Right lobe of liver (tissue), 4 donors: ENCODE measurements at regions not wholly inside any gene's neighbourhood (a gene's known extent, or its start where the extent isn't known, plus 50 kb on each side); places are given as distances from the start of the nearest gene placed in this dataset.

Experiments
- CTCF ChIP-seq, 4 donors: fragments of 200-600 bp in 3 of 4; fragments of 450-650 bp in 1 of 4; IDR thresholded peaks; one replicate each; pipeline versions ENCODE4 v1.5.1 to v1.8.0; 2016 to 2022; ENCODE audit warnings: antibody characterized with exemption in 4 of 4, mild to moderate bottlenecking in 2 of 4
- POLR2A ChIP-seq: fragments of 450-650 bp; IDR thresholded peaks from one replicate; pipeline ENCODE4 v1.6.1; 2017; ENCODE audit warnings: antibody characterized with exemption, mild to moderate bottlenecking
- donor health status: DM: no; HTN: no; CAD: no.
- donor health status: DM: no; HTN: no; CAD: no.
- donor health status: DM: no; HTN: yes; CAD: no.

DNA sequence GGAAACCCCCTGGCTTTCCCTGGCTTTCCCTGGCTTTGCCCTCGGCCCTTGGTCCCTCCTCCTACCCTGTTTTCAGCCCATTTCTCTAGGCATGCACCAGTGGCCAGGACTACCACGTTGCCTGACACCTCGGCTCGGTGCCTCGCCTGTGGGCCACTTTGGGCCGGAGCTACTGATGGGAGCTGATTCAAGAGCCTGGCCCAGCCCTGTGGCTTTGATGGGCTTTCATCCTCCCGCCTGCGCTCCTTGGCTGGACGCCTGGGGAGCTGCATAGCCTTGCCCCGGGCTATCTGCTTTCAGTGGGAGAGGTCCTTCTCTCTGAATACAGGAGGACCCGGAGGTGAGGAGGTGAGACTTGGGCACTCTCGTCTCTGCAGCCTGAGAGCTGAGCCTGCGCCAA is 192.7 kb upstream of the HES1 start:
- TF ChIP-seq CTCF (IDR thresholded peaks at IDR 0.05) (no peak), POLR2A (no peak)
